K562 (cell line): ENCODE measurements at regions not wholly inside any gene's neighbourhood (a gene's known extent, or its start where the extent isn't known, plus 50 kb on each side); places are given as distances from the start of the nearest gene placed in this dataset.

Experiments
- BHLHE40 ChIP-seq: IDR thresholded peaks from 2 replicates; pipeline ENCODE4 v1.6.1; 2011; ENCODE audit warnings: low read length, improper control_type of control experiment
- EZH2 ChIP-seq: IDR thresholded peaks from 2 replicates; pipeline ENCODE4 v1.6.1; 2012; ENCODE audit warnings: low read depth, mild to moderate bottlenecking, inconsistent platforms, low read length, borderline replicate concordance
- FIP1L1 ChIP-seq: fragments of 200-400 bp; formaldehyde crosslinking; IDR thresholded peaks from 2 replicates; pipeline ENCODE4 v1.6.1; 2018; ENCODE audit warnings: mild to moderate bottlenecking, low read depth, low read length; ENCODE audit not compliant: poor library complexity, severe bottlenecking
- HMGXB4 ChIP-seq: sonication (generic); formaldehyde crosslinking; IDR thresholded peaks from 2 replicates; pipeline ENCODE4 v1.8.1; 2023; ENCODE audit warnings: mild to moderate bottlenecking, missing genetic modification reagents
- KLF16 ChIP-seq: IDR thresholded peaks from 2 replicates; pipeline ENCODE4 v1.6.1; 2016; ENCODE audit warnings: antibody characterized with exemption
- MYNN ChIP-seq, 2 experiments: sonication (generic); formaldehyde crosslinking in 1 of 2; IDR thresholded peaks; 2 replicates each; pipeline versions ENCODE4 v1.5.0 to v1.6.1; 2016 to 2020; ENCODE audit warnings: antibody characterized with exemption in 1 of 2, missing genetic modification reagents in 1 of 2
- RNF2 ChIP-seq: sonication (generic); IDR thresholded peaks from 2 replicates; pipeline ENCODE4 v1.6.1; 2016
- SRF ChIP-seq, 2 experiments: fragments of 250-450, 450-650 bp in 1 of 2; sonication (Bioruptor Pico) in 1 of 2; sonication (generic) in 1 of 2; formaldehyde crosslinking; IDR thresholded peaks; 2 replicates each; pipeline versions ENCODE4 v1.5.0 to v1.5.1; 2020 to 2022; ENCODE audit warnings: mild to moderate bottlenecking in 1 of 2, missing genetic modification reagents in 1 of 2
- TEAD4 ChIP-seq, 2 experiments: sonication (generic) in 1 of 2; formaldehyde crosslinking in 1 of 2; IDR thresholded peaks; 2 replicates each; pipeline versions ENCODE4 v1.6.1 to v1.8.0; 2012 to 2022; ENCODE audit warnings: borderline replicate concordance in 1 of 2, inconsistent platforms in 1 of 2, low read length in 1 of 2, mild to moderate bottlenecking in 1 of 2, missing genetic modification reagents in 1 of 2
- TF ChIP-seq, protein P1 (sequence below): fragments of 250-450 bp; sonication (Bioruptor Pico); IDR thresholded peaks from 2 replicates; pipeline ENCODE4 v1.8.0; 2021; ENCODE audit warnings: moderate library complexity, mild to moderate bottlenecking, inconsistent platforms
- TF ChIP-seq, protein P2 (sequence below), 3 experiments: IDR thresholded peaks in 2 of 3; conservative IDR thresholded peaks in 1 of 3; 2 replicates each; pipeline ENCODE4 v1.5.1; 2011 to 2012; ENCODE audit warnings: low read length in 3 of 3, mild to moderate bottlenecking in 3 of 3, control low read depth in 2 of 3, improper control_type of control experiment in 1 of 3, inconsistent platforms in 1 of 3, low read depth in 1 of 3, mixed read lengths in 1 of 3, moderate library complexity in 1 of 3; ENCODE audit not compliant: insufficient read depth in 2 of 3
- TF ChIP-seq, protein P3 (sequence below): sonication (generic); formaldehyde crosslinking; IDR thresholded peaks from 2 replicates; pipeline ENCODE4 v1.8.0; 2022; ENCODE audit warnings: missing genetic modification reagents, mild to moderate bottlenecking, moderate library complexity, borderline replicate concordance
- TF ChIP-seq, protein P4 (sequence below): fragments of 450-650 bp; IDR thresholded peaks from 2 replicates; pipeline ENCODE4 v1.6.1; 2018; ENCODE audit not compliant: partially characterized antibody
- TF ChIP-seq, protein P5 (sequence below): fragments of 250-450 bp; sonication (Bioruptor Pico); IDR thresholded peaks from 2 replicates; pipeline ENCODE4 v1.4.0; 2020; ENCODE audit warnings: borderline replicate concordance

DNA sequence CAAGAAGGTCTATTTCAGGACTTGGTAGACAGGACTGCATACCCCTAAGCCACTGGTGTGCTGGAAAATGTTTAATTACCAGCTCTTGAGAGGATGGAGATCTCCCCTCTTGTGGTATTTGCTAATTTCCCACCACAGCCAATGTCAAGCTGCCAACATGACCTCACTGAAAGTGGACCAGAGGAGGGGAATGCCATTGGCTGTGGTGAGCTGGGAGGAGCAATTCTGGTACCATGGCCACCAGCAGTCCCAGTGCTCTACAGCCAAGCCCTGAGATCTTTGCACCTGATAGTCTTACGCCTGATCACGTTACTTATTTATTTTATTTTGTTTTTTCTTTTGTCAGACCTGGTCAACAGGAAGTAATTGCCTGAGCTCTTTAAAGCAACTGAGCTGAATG, 82.5 kb upstream of the BCL6 start:
- TF ChIP-seq, protein P1, sequence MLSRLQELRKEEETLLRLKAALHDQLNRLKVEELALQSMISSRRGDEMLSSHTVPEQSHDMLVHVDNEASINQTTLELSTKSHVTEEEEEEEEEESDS (CRISPR knock-in tag), result no peak
- TF ChIP-seq MYNN (IDR thresholded peaks at IDR 0.05) (no peak), MYNN (CRISPR knock-in tag; IDR thresholded peaks at IDR 0.05) (no peak), BHLHE40 (no peak), RNF2 (no peak), HMGXB4 (CRISPR knock-in tag) (no peak), FIP1L1 (no peak), KLF16 (no peak), EZH2 (no peak), TEAD4 (IDR thresholded peaks at IDR 0.05; ENCODE audit: low read length) (no peak), TEAD4 (CRISPR knock-in tag; IDR thresholded peaks at IDR 0.05; ENCODE audit: borderline replicate concordance) (no peak), SRF (CRISPR knock-in tag; IDR thresholded peaks at IDR 0.05) (no peak)
- TF ChIP-seq, protein P2, sequence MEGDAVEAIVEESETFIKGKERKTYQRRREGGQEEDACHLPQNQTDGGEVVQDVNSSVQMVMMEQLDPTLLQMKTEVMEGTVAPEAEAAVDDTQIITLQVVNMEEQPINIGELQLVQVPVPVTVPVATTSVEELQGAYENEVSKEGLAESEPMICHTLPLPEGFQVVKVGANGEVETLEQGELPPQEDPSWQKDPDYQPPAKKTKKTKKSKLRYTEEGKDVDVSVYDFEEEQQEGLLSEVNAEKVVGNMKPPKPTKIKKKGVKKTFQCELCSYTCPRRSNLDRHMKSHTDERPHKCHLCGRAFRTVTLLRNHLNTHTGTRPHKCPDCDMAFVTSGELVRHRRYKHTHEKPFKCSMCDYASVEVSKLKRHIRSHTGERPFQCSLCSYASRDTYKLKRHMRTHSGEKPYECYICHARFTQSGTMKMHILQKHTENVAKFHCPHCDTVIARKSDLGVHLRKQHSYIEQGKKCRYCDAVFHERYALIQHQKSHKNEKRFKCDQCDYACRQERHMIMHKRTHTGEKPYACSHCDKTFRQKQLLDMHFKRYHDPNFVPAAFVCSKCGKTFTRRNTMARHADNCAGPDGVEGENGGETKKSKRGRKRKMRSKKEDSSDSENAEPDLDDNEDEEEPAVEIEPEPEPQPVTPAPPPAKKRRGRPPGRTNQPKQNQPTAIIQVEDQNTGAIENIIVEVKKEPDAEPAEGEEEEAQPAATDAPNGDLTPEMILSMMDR (IDR thresholded peaks at IDR 0.05 in 2 of 3, conservative IDR thresholded peaks at IDR 0.05 in 1 of 3; ENCODE audit: insufficient read depth in 2 of 3, low read depth in 1 of 3, low read length in 3 of 3), result no peak
- TF ChIP-seq, protein P3, sequence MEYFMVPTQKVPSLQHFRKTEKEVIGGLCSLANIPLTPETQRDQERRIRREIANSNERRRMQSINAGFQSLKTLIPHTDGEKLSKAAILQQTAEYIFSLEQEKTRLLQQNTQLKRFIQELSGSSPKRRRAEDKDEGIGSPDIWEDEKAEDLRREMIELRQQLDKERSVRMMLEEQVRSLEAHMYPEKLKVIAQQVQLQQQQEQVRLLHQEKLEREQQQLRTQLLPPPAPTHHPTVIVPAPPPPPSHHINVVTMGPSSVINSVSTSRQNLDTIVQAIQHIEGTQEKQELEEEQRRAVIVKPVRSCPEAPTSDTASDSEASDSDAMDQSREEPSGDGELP, result no peak
- TF ChIP-seq, protein P4, sequence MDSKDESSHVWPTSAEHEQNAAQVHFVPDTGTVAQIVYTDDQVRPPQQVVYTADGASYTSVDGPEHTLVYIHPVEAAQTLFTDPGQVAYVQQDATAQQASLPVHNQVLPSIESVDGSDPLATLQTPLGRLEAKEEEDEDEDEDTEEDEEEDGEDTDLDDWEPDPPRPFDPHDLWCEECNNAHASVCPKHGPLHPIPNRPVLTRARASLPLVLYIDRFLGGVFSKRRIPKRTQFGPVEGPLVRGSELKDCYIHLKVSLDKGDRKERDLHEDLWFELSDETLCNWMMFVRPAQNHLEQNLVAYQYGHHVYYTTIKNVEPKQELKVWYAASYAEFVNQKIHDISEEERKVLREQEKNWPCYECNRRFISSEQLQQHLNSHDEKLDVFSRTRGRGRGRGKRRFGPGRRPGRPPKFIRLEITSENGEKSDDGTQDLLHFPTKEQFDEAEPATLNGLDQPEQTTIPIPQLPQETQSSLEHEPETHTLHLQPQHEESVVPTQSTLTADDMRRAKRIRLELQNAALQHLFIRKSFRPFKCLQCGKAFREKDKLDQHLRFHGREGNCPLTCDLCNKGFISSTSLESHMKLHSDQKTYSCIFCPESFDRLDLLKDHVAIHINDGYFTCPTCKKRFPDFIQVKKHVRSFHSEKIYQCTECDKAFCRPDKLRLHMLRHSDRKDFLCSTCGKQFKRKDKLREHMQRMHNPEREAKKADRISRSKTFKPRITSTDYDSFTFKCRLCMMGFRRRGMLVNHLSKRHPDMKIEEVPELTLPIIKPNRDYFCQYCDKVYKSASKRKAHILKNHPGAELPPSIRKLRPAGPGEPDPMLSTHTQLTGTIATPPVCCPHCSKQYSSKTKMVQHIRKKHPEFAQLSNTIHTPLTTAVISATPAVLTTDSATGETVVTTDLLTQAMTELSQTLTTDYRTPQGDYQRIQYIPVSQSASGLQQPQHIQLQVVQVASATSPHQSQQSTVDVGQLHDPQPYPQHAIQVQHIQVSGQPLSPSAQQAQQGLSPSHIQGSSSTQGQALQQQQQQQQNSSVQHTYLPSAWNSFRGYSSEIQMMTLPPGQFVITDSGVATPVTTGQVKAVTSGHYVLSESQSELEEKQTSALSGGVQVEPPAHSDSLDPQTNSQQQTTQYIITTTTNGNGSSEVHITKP, result no peak
- TF ChIP-seq, protein P5, sequence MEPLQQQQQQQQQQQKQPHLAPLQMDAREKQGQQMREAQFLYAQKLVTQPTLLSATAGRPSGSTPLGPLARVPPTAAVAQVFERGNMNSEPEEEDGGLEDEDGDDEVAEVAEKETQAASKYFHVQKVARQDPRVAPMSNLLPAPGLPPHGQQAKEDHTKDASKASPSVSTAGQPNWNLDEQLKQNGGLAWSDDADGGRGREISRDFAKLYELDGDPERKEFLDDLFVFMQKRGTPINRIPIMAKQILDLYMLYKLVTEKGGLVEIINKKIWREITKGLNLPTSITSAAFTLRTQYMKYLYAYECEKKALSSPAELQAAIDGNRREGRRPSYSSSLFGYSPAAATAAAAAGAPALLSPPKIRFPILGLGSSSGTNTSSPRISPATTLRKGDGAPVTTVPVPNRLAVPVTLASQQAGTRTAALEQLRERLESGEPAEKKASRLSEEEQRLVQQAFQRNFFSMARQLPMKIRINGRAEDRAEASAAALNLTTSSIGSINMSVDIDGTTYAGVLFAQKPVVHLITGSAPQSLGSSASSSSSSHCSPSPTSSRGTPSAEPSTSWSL (CRISPR knock-in tag), result no peak
